ENCODE measurements at regions not wholly inside any gene's neighbourhood (a gene's known extent, or its start where the extent isn't known, plus 50 kb on each side); places are given as distances from the start of the nearest gene placed in this dataset.

GRCh38 chr3:25018909-25019308 is 409.2 kb upstream of the RARB start:
- TF ChIP-seq CTCF (IDR thresholded peaks at IDR 0.05) (no peak), POLR2A (IDR thresholded peaks at IDR 0.05) (no peak)
